ENCODE measurements at regions not wholly inside any gene's neighbourhood (a gene's known extent, or its start where the extent isn't known, plus 50 kb on each side); places are given as distances from the start of the nearest gene placed in this dataset.
"Not testable (repeated sequence)": the region's sequence is repeated elsewhere in the genome, so short reads cannot be mapped to it uniquely, and the experiment has no call there.

DNA sequence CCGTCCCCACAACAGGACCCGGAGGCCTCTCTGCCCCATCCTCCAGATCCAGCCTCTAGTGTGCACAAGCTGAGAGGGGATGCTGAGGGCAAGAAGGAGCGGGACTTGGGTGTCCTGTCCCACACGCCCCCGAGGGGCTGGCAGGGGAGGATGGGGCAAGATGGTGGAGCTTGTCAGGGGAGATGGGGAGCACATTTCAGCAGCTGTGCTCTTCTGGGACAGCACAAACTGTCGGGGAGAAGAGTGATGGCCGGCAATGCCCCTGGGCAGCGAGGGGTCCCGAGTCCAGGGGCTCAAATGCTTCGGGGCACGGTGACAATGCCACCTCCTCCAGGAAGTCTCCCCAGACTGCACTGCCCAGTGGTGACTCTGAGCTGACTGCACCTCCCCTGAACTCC lies 134.5 kb downstream of the FAM53A start:
- TF ChIP-seq, protein P1, sequence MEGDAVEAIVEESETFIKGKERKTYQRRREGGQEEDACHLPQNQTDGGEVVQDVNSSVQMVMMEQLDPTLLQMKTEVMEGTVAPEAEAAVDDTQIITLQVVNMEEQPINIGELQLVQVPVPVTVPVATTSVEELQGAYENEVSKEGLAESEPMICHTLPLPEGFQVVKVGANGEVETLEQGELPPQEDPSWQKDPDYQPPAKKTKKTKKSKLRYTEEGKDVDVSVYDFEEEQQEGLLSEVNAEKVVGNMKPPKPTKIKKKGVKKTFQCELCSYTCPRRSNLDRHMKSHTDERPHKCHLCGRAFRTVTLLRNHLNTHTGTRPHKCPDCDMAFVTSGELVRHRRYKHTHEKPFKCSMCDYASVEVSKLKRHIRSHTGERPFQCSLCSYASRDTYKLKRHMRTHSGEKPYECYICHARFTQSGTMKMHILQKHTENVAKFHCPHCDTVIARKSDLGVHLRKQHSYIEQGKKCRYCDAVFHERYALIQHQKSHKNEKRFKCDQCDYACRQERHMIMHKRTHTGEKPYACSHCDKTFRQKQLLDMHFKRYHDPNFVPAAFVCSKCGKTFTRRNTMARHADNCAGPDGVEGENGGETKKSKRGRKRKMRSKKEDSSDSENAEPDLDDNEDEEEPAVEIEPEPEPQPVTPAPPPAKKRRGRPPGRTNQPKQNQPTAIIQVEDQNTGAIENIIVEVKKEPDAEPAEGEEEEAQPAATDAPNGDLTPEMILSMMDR (conservative IDR thresholded peaks at IDR 0.05; ENCODE audit: low read length): no peak
- no peak for TF ChIP-seq EZH2phosphoT487 (IDR thresholded peaks at IDR 0.05; ENCODE audit: borderline replicate concordance, low read depth, low read length)
- Histone ChIP-seq H3K4me3 (ENCODE audit: low read depth, low read length, poor library complexity, severe bottlenecking) (no peak overlapping the region), H3K36me3 (ENCODE audit: insufficient read depth, low read length) (no peaks in the 10 kb centered on the region), H4K20me1 (ENCODE audit: insufficient read depth, low read length) (no peaks in the 10 kb centered on the region), H3K4me2 (ENCODE audit: low read length) (no peak overlapping the region), H3K79me2 (ENCODE audit: insufficient read depth, low read depth, low read length) (no peaks in the 10 kb centered on the region), H3K9me3 (ENCODE audit: low read length) (no peaks in the 10 kb centered on the region), H3K4me1 (ENCODE audit: insufficient read depth, low read length, poor library complexity, severe bottlenecking) (no peaks in the 10 kb centered on the region), H3K27ac (ENCODE audit: low read depth, low read length, poor library complexity, severe bottlenecking) (no peak overlapping the region), H3K9me2 (ENCODE audit: insufficient read depth, low read length) (no peaks in the 10 kb centered on the region), H2AFZ (ENCODE audit: low read length) (no peak overlapping the region)
- DNase-seq (ENCODE audit: low spot score): no peak
- POLR2A ChIA-PET: no interaction called here
- intact Hi-C loops (cut with micrococcal nuclease; ENCODE audit: unreplicated experiment): loop anchor here (10.0 kb wide), 1 partner anchor 415 kb away; no protein-coding TSS in a partner anchor
- no TSS peak for BruUV-seq (replicated peaks)
- CTCF ChIA-PET (ENCODE audit: unreplicated experiment): interaction anchor here (0.9 kb wide), 1 partner anchor 24 kb away, joined by 3 read pairs; no protein-coding TSS in a partner anchor

DNA sequence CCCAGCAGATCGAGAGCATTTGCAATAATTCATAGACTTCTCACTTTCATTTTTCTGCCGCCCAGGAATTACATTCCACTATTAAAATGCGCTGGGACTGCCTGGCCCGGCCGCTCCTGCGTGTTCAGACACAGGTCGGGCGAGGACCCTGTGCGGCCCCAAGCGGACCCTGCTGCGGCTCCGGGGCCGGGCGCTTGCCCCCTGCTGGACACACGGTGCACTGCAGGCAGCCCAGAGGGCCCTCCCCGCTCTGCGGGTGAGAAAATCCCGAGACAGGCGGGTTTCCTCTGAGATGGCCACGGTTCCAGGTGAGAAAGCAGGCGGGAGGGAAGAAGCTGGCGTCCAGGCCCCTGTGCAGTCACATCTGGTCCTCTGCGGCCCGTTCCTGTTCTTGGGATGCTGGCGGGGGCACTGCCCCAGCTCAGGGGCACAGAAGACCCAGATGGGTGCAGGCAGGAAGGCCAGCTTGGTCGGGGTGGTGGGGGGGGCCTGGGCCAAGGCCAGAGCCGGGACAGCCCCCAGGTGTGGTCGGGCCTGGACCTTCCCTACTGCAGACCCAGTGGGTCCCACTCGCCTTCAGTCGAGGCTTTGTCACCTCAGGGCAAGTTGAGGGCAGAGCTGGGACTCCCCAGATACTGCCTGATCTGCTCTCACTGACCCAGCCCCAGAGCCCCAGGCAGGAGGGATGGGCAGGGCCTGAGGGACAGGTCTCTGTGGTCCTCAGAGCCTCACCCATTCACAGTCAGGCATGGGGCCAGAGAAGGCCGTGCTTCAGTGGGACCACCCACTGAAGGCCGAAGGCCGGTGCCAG lies 135.1 kb downstream of the FAM53A start:
- POLR2A ChIA-PET; H3K4me1 ChIP-seq (ENCODE audit: insufficient read depth, low read length, poor library complexity, severe bottlenecking); H3K27ac ChIP-seq (ENCODE audit: low read depth, low read length, poor library complexity, severe bottlenecking); H3K79me2 ChIP-seq (ENCODE audit: insufficient read depth, low read depth, low read length); H3K4me3 ChIP-seq (ENCODE audit: low read depth, low read length, poor library complexity, severe bottlenecking); H2AFZ ChIP-seq (ENCODE audit: low read length); BruUV-seq (replicated peaks); H3K36me3 ChIP-seq (ENCODE audit: insufficient read depth, low read length); H3K4me2 ChIP-seq (ENCODE audit: low read length); H3K9me3 ChIP-seq (ENCODE audit: low read length); H4K20me1 ChIP-seq (ENCODE audit: insufficient read depth, low read length); H3K9me2 ChIP-seq (ENCODE audit: insufficient read depth, low read length): not testable (repeated sequence)
- peak; percentile 31 for DNase-seq (ENCODE audit: low spot score)
- CTCF ChIA-PET (ENCODE audit: unreplicated experiment): interaction anchor here (0.9 kb wide), 1 partner anchor 25 kb away, joined by 3 read pairs; no protein-coding TSS in a partner anchor
- TF ChIP-seq, protein P1 (conservative IDR thresholded peaks at IDR 0.05; ENCODE audit: low read length): peak; percentile 86
- intact Hi-C loops (cut with micrococcal nuclease; ENCODE audit: unreplicated experiment): loop anchor here (10.0 kb wide), 1 partner anchor 414 kb away; no protein-coding TSS in a partner anchor

All from OCI-LY7 (cell line).